ENCODE measurements at regions not wholly inside any gene's neighbourhood (a gene's known extent, or its start where the extent isn't known, plus 50 kb on each side); places are given as distances from the start of the nearest gene placed in this dataset.

- H3K27ac Mint-ChIP-seq (ENCODE audit: unreplicated experiment), result no peak overlapping the region
These were observed 105.3 kb downstream of the SIK1 start for GRCh38 chr21:43321611-43322010.

GRCh38 chr21:43321111-43321510 lies 105.8 kb downstream of the SIK1 start:
- no peak for DNase-seq (ENCODE audit: low spot score)
- Mint-ChIP-seq H3K4me3 (ENCODE audit: unreplicated experiment) (no peak overlapping the region), H3K36me3 (ENCODE audit: low read depth, unreplicated experiment) (peaks cover 9% of the 10 kb centered on the region), H3K27me3 (ENCODE audit: unreplicated experiment) (peaks cover 4% of the 10 kb centered on the region), H3K27ac (ENCODE audit: unreplicated experiment) (no peak overlapping the region), H3K4me1 (ENCODE audit: unreplicated experiment) (no peaks in the 10 kb centered on the region), H3K9me3 (ENCODE audit: unreplicated experiment) (no peaks in the 10 kb centered on the region)
- TF ChIP-seq CTCF (IDR thresholded peaks at IDR 0.05; ENCODE audit: unreplicated experiment), result no peak

More at GRCh38 chr21:43321611-43322010, 105.3 kb downstream of the SIK1 start:
- DNase-seq (ENCODE audit: low spot score), result no peak
- Mint-ChIP-seq H3K27me3 (ENCODE audit: unreplicated experiment) (peaks cover 4% of the 10 kb centered on the region), H3K9me3 (ENCODE audit: unreplicated experiment) (no peaks in the 10 kb centered on the region), H3K4me3 (ENCODE audit: unreplicated experiment) (no peak overlapping the region), H3K4me1 (ENCODE audit: unreplicated experiment) (no peaks in the 10 kb centered on the region), H3K36me3 (ENCODE audit: low read depth, unreplicated experiment) (peaks cover 9% of the 10 kb centered on the region)
- no peak for TF ChIP-seq CTCF (IDR thresholded peaks at IDR 0.05; ENCODE audit: unreplicated experiment)

- Mint-ChIP-seq H3K27ac (ENCODE audit: unreplicated experiment) (no peak overlapping the region), H3K27me3 (ENCODE audit: unreplicated experiment) (peaks cover 4% of the 10 kb centered on the region), H3K4me1 (ENCODE audit: unreplicated experiment) (no peaks in the 10 kb centered on the region), H3K4me3 (ENCODE audit: unreplicated experiment) (no peak overlapping the region), H3K9me3 (ENCODE audit: unreplicated experiment) (no peaks in the 10 kb centered on the region), H3K36me3 (ENCODE audit: low read depth, unreplicated experiment) (peaks cover 9% of the 10 kb centered on the region)
- DNase-seq (ENCODE audit: low spot score), result no peak
- TF ChIP-seq CTCF (IDR thresholded peaks at IDR 0.05; ENCODE audit: unreplicated experiment), result no peak
These were observed 106.4 kb downstream of the SIK1 start for GRCh38 chr21:43320526-43320925.

GRCh38 chr21:43318841-43319781 lies 107.8 kb downstream of the SIK1 start:
- no peak for TF ChIP-seq CTCF (IDR thresholded peaks at IDR 0.05; ENCODE audit: unreplicated experiment)
- Mint-ChIP-seq H3K4me1 (ENCODE audit: unreplicated experiment) (no peaks in the 10 kb centered on the region), H3K4me3 (ENCODE audit: unreplicated experiment) (no peak overlapping the region), H3K27ac (ENCODE audit: unreplicated experiment) (no peak overlapping the region), H3K36me3 (ENCODE audit: low read depth, unreplicated experiment) (peaks cover 9% of the 10 kb centered on the region), H3K27me3 (ENCODE audit: unreplicated experiment) (peaks cover 2% of the 10 kb centered on the region), H3K9me3 (ENCODE audit: unreplicated experiment) (no peaks in the 10 kb centered on the region)
- DNase-seq (ENCODE audit: low spot score), result no peak

GRCh38 chr21:43318368-43318767 lies 108.6 kb downstream of the SIK1 start:
- peaks cover 9% of the 10 kb centered on the region for H3K36me3 Mint-ChIP-seq (ENCODE audit: low read depth, unreplicated experiment)
- no peaks in the 10 kb centered on the region for H3K4me1 Mint-ChIP-seq (ENCODE audit: unreplicated experiment)
- no peak for TF ChIP-seq CTCF (IDR thresholded peaks at IDR 0.05; ENCODE audit: unreplicated experiment)
- no peak overlapping the region for H3K27ac Mint-ChIP-seq (ENCODE audit: unreplicated experiment)
- no peaks in the 10 kb centered on the region for H3K9me3 Mint-ChIP-seq (ENCODE audit: unreplicated experiment)
- no peak overlapping the region for H3K4me3 Mint-ChIP-seq (ENCODE audit: unreplicated experiment)
- DNase-seq (ENCODE audit: low spot score), result no peak
- peaks cover 2% of the 10 kb centered on the region for H3K27me3 Mint-ChIP-seq (ENCODE audit: unreplicated experiment)
